ENCODE measurements at regions not wholly inside any gene's neighbourhood (a gene's known extent, or its start where the extent isn't known, plus 50 kb on each side); places are given as distances from the start of the nearest gene placed in this dataset.

- DNase-seq = no peak
- Mint-ChIP-seq H3K27ac (no peak overlapping the region), H3K9me3 (peaks cover 4 to 25% (median 8%) of the 10 kb centered on the region in 9 donors), H3K4me1 (no peaks in the 10 kb centered on the region), H3K36me3 (no peaks in the 10 kb centered on the region), H3K27me3 (no peaks in the 10 kb centered on the region), H3K4me3 (no peak overlapping the region)
- ATAC-seq = no peak
- POLR2A ChIA-PET = no interaction called here
Measured at GRCh38 chr11:91921974-91922373, 302.6 kb upstream of the FAT3 start.

- POLR2A ChIA-PET = no interaction called here
- H3K27ac Mint-ChIP-seq = no peak overlapping the region
- peaks cover 0 to 12% (median 3%) of the 10 kb centered on the region in 9 donors for H3K9me3 Mint-ChIP-seq
- H3K36me3 Mint-ChIP-seq = no peaks in the 10 kb centered on the region
- H3K27me3 Mint-ChIP-seq = no peaks in the 10 kb centered on the region
- H3K4me1 Mint-ChIP-seq = no peaks in the 10 kb centered on the region
- DNase-seq (no peak), ATAC-seq (no peak)
- H3K4me3 Mint-ChIP-seq = no peak overlapping the region
Measured at GRCh38 chr11:91913407-91913806, 311.2 kb upstream of the FAT3 start.

GRCh38 chr11:91912322-91912721 is 312.3 kb upstream of the FAT3 start:
- Mint-ChIP-seq H3K4me3 (no peak overlapping the region), H3K4me1 (no peaks in the 10 kb centered on the region), H3K36me3 (no peaks in the 10 kb centered on the region), H3K9me3 (peaks cover 0 to 15% (median 3%) of the 10 kb centered on the region in 9 donors), H3K27me3 (no peaks in the 10 kb centered on the region), H3K27ac (no peak overlapping the region)
- no peak for DNase-seq
- ATAC-seq = no peak
- POLR2A ChIA-PET = no interaction called here

GRCh38 chr11:91906871-91907624 is 317.6 kb upstream of the FAT3 start:
- POLR2A ChIA-PET = no interaction called here
- Mint-ChIP-seq H3K9me3 (peaks cover 0 to 10% (median 2%) of the 10 kb centered on the region in 9 donors), H3K27me3 (no peaks in the 10 kb centered on the region), H3K4me3 (no peak overlapping the region), H3K4me1 (no peaks in the 10 kb centered on the region), H3K27ac (no peak overlapping the region), H3K36me3 (no peaks in the 10 kb centered on the region)
- ATAC-seq = no peak
- DNase-seq = no peak

DNA sequence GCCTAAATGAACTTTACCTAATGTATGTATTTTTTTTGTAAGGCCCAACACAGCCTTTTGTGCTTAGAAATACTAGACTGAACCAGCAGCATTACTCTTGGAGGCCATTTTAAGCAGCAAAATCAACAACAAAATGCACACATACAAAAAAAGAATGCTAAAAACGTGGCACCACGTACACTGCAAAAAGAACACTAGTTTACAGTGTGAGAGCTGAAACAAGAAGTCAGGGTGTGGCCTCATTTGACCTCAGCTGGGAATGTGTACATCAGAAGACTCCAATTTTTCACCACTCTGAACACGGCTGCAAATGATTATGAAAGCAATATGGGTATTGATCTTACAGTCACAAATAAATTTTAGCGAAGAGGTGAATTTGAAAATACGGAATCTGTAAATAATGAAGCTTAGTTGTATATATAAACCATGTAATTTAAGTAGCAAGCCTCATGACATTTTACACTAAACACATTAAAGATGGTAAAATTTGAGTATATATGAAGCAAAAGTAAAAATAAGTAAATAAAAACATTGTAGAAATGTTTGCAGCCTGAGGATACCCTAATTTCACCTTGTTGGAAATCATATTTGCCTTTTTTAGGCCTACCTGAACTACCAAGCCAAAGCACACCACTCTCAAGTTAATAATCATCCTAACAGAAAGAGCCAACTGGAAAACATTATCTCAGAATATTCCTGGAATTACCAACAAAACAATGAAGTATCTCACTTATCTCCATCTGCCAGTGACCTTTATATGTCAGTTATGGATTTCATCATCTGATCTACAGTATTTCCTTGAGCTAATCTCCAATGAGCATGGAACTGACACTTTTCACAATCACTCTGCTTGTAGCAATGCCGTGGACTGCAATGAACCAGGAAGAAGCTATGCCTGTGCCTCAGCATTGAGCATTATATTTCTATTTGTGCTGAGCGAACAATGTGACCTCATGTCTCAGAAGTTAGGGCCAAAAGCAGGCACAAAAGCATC is 319.5 kb upstream of the FAT3 start:
- H3K4me1 Mint-ChIP-seq = no peaks in the 10 kb centered on the region
- DNase-seq = no peak
- H3K4me3 Mint-ChIP-seq = no peak overlapping the region
- POLR2A ChIA-PET = no interaction called here
- no peaks in the 10 kb centered on the region for H3K27me3 Mint-ChIP-seq
- H3K36me3 Mint-ChIP-seq = no peaks in the 10 kb centered on the region
- H3K27ac Mint-ChIP-seq = no peak overlapping the region
- H3K9me3 Mint-ChIP-seq = peaks cover 0 to 12% (median 2%) of the 10 kb centered on the region in 9 donors
- no peak for ATAC-seq

- POLR2A ChIA-PET = no interaction called here
- H3K27me3 Mint-ChIP-seq = no peaks in the 10 kb centered on the region
- H3K27ac Mint-ChIP-seq = no peak overlapping the region
- no peaks in the 10 kb centered on the region for H3K36me3 Mint-ChIP-seq
- no peak overlapping the region for H3K4me3 Mint-ChIP-seq
- ATAC-seq (no peak), DNase-seq (no peak)
- peaks cover 0 to 20% (median 4%) of the 10 kb centered on the region in 9 donors for H3K9me3 Mint-ChIP-seq
- no peaks in the 10 kb centered on the region for H3K4me1 Mint-ChIP-seq
Measured at GRCh38 chr11:91902312-91902711, 322.3 kb upstream of the FAT3 start.

GRCh38 chr11:91880660-91881059 is 344.0 kb upstream of the FAT3 start:
- H3K4me1 Mint-ChIP-seq = no peaks in the 10 kb centered on the region
- H3K27ac Mint-ChIP-seq = no peak overlapping the region
- ATAC-seq (no peak), DNase-seq (no peak)
- no peaks in the 10 kb centered on the region for H3K27me3 Mint-ChIP-seq
- no peaks in the 10 kb centered on the region for H3K36me3 Mint-ChIP-seq
- POLR2A ChIA-PET = no interaction called here
- peaks cover 0 to 15% (median 4%) of the 10 kb centered on the region in 9 donors for H3K9me3 Mint-ChIP-seq
- no peak overlapping the region for H3K4me3 Mint-ChIP-seq

DNA sequence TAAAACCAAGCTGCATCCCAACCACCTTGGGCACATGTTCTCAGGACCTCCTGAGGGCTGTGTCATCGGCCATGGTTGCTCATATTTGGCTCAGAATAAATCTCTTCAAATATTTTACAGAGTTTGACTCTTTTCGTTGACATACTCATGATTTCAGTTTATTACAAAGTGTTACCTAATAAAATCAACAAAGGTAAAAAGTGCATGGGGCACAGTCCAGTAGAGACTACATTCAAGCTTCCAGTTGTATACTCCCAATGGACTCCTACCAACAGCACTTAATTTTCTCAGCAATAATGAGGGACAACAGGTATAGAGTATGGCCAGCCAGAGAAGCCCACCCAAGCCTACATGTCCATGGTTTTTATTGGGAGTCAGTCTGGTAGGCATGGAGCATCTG is 347.9 kb upstream of the FAT3 start:
- Mint-ChIP-seq H3K27ac (no peak overlapping the region), H3K9me3 (peaks cover 0 to 13% (median 4%) of the 10 kb centered on the region in 9 donors), H3K4me3 (no peak overlapping the region), H3K27me3 (no peaks in the 10 kb centered on the region), H3K4me1 (no peaks in the 10 kb centered on the region), H3K36me3 (no peaks in the 10 kb centered on the region)
- DNase-seq (no peak), ATAC-seq (no peak)
- POLR2A ChIA-PET = no interaction called here

- POLR2A ChIA-PET = no interaction called here
- DNase-seq (no peak), ATAC-seq (no peak)
- H3K4me1 Mint-ChIP-seq = no peaks in the 10 kb centered on the region
- peaks cover 0 to 18% (median 3%) of the 10 kb centered on the region in 9 donors for H3K9me3 Mint-ChIP-seq
- no peaks in the 10 kb centered on the region for H3K27me3 Mint-ChIP-seq
- no peak overlapping the region for H3K4me3 Mint-ChIP-seq
- H3K27ac Mint-ChIP-seq = no peak overlapping the region
- no peaks in the 10 kb centered on the region for H3K36me3 Mint-ChIP-seq
Measured at GRCh38 chr11:91872243-91872642, 352.4 kb upstream of the FAT3 start.

GRCh38 chr11:91871791-91872190 is 352.8 kb upstream of the FAT3 start:
- Mint-ChIP-seq H3K4me1 (no peaks in the 10 kb centered on the region), H3K9me3 (peaks cover 0 to 17% (median 3%) of the 10 kb centered on the region in 9 donors), H3K4me3 (no peak overlapping the region), H3K27me3 (no peaks in the 10 kb centered on the region), H3K27ac (no peak overlapping the region), H3K36me3 (no peaks in the 10 kb centered on the region)
- POLR2A ChIA-PET = no interaction called here
- no peak for ATAC-seq
- DNase-seq = no peak

DNA sequence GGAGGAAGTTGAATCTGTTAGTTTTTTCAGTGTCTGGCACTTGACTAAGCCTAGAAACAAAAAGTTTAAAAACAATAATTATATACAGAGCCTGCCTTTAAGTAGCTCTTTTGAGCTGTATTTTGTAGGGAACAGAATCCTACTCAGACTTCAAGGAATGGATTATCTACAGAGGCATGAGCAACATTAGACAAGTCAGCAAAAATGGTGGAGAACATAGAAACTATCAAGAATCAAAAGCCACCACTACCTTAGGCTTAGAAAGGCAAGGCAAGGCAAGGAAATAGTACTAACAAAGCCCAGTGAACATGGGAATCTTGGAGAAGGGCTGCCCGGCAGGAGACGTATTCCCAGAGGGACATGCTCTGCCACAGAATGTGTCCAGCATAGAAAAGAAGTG is 353.6 kb upstream of the FAT3 start:
- Mint-ChIP-seq H3K36me3 (no peaks in the 10 kb centered on the region), H3K9me3 (peaks cover 0 to 24% (median 3%) of the 10 kb centered on the region in 9 donors)
- POLR2A ChIA-PET = no interaction called here

DNA sequence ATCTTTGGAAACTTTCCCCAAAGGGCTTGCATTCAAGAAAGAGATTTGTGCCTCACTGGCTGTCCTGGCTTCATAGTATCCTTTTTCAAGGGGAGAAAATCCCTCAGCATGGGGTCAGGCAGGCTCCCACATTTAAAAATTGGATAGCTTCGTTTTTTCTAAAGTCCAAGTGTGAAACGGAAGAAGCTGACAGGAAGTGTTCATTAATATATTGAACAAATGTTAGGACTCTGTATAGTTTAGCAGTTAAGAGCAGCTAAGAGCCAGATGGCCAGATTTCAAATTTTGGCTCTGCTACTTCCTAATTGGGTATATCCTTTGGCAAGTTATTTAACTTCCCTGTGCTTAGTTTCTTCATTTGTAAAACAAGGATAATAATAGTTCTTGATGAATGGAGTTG is 354.9 kb upstream of the FAT3 start:
- peaks cover 0 to 24% (median 3%) of the 10 kb centered on the region in 9 donors for H3K9me3 Mint-ChIP-seq
- no peaks in the 10 kb centered on the region for H3K4me1 Mint-ChIP-seq
- no peak for ATAC-seq
- POLR2A ChIA-PET = no interaction called here
- H3K27ac Mint-ChIP-seq = no peak overlapping the region
- DNase-seq = no peak
- no peaks in the 10 kb centered on the region for H3K27me3 Mint-ChIP-seq
- no peaks in the 10 kb centered on the region for H3K36me3 Mint-ChIP-seq
- no peak overlapping the region for H3K4me3 Mint-ChIP-seq

More for the DNA sequence above, 353.6 kb upstream of the FAT3 start:
- no peak overlapping the region for H3K4me3 Mint-ChIP-seq
- ATAC-seq = no peak
- H3K27ac Mint-ChIP-seq = no peak overlapping the region
- DNase-seq = no peak
- no peaks in the 10 kb centered on the region for H3K27me3 Mint-ChIP-seq
- no peaks in the 10 kb centered on the region for H3K4me1 Mint-ChIP-seq

GRCh38 chr11:91866642-91867041 is 358.0 kb upstream of the FAT3 start:
- ATAC-seq (no peak), DNase-seq (no peak)
- Mint-ChIP-seq H3K27me3 (no peaks in the 10 kb centered on the region), H3K4me3 (no peak overlapping the region), H3K36me3 (no peaks in the 10 kb centered on the region), H3K4me1 (no peaks in the 10 kb centered on the region), H3K9me3 (peaks cover 0 to 34% (median 3%) of the 10 kb centered on the region in 9 donors), H3K27ac (no peak overlapping the region)
- POLR2A ChIA-PET = no interaction called here

Data from naive thymus-derived CD8-positive, alpha-beta T cell (primary cell).